ENCODE measurements at regions not wholly inside any gene's neighbourhood (a gene's known extent, or its start where the extent isn't known, plus 50 kb on each side); places are given as distances from the start of the nearest gene placed in this dataset.
"Not testable (repeated sequence)": the region's sequence is repeated elsewhere in the genome, so short reads cannot be mapped to it uniquely, and the experiment has no call there.

DNA sequence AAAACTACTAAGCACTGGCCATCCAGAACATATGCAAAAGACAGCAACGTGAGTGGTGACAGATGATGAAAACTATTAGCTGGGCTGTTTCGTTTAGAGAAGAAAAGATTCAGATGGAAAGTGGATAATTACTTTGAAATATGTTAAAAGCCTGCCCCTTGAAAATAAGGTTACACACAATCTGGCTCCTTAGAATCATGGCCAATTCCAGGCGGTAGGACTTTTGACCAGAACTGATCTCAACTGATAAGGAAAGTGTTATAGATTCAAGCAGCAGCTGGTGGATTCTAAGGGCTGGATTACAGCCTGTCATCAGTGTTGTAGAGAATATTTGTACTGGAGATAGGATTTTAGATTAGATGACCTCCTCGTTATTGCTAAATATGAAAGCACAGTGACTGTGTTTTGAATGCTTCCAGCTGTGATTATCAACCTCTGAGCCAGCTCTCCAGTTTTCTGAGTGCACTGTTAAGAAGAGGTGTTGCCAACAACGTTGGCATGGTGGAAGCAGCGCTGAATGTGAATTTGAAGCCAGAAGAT, 75.1 kb downstream of the KBTBD2 start:
- DNase-seq (ENCODE audit: low read depth, low spot score); H3K4me3 Mint-ChIP-seq; H3K36me3 Mint-ChIP-seq (ENCODE audit: low read depth); H3K27ac Mint-ChIP-seq (ENCODE audit: unreplicated experiment); H3K4me1 Mint-ChIP-seq; H3K27me3 Mint-ChIP-seq (ENCODE audit: low read depth); H3K9me3 Mint-ChIP-seq: not testable (repeated sequence)

DNA sequence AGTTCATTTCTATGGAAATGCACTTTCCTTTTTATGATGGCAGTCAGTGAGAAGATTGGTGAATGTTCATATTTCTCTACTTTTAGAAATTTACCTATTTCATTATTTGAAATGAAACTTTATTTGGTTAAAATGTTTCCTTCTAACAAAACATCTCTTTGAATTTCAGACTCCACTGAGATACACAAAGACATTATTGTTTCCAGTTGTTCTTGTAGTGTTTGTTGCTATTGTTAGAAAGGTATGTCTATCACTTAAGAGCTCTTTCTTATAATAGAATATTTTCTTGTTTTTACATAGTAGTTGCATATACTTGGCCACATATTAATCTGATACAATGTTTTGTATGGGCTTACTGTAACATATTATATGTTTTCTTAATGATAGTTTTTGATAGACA, 76.8 kb downstream of the KBTBD2 start:
- H3K36me3 Mint-ChIP-seq (ENCODE audit: low read depth); H3K27me3 Mint-ChIP-seq (ENCODE audit: low read depth); H3K9me3 Mint-ChIP-seq; H3K4me3 Mint-ChIP-seq; H3K27ac Mint-ChIP-seq (ENCODE audit: unreplicated experiment); H3K4me1 Mint-ChIP-seq; DNase-seq (ENCODE audit: low read depth, low spot score): not testable (repeated sequence)

DNA sequence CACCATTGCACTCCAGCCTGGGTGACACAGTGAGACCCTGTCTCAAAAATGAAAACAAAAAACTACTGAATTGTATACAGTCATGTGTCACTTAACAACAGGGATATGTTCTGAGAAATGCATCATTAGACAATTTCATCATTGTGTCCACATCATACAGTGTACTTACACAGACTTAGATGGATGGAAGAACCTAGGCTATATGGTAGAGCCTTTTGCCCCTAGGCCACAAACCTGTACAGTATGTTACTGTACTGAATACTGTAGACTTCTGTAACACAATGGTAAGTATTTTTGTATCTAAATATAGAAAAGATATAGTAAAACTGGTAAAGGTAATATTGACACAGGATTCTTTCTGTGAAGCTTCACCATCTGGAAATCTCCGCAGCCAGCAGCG, 81.7 kb downstream of the KBTBD2 start:
- Mint-ChIP-seq H3K27ac (ENCODE audit: unreplicated experiment) (no peak overlapping the region), H3K27me3 (ENCODE audit: low read depth) (no peaks in the 10 kb centered on the region), H3K4me1 (peaks cover 4% of the 10 kb centered on the region), H3K9me3 (no peaks in the 10 kb centered on the region), H3K36me3 (ENCODE audit: low read depth) (peaks cover 2% of the 10 kb centered on the region), H3K4me3 (no peak overlapping the region)
- TF ChIP-seq, protein P1, sequence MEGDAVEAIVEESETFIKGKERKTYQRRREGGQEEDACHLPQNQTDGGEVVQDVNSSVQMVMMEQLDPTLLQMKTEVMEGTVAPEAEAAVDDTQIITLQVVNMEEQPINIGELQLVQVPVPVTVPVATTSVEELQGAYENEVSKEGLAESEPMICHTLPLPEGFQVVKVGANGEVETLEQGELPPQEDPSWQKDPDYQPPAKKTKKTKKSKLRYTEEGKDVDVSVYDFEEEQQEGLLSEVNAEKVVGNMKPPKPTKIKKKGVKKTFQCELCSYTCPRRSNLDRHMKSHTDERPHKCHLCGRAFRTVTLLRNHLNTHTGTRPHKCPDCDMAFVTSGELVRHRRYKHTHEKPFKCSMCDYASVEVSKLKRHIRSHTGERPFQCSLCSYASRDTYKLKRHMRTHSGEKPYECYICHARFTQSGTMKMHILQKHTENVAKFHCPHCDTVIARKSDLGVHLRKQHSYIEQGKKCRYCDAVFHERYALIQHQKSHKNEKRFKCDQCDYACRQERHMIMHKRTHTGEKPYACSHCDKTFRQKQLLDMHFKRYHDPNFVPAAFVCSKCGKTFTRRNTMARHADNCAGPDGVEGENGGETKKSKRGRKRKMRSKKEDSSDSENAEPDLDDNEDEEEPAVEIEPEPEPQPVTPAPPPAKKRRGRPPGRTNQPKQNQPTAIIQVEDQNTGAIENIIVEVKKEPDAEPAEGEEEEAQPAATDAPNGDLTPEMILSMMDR (conservative IDR thresholded peaks at IDR 0.05): no peak
- DNase-seq (ENCODE audit: low read depth, low spot score): no peak

DNA sequence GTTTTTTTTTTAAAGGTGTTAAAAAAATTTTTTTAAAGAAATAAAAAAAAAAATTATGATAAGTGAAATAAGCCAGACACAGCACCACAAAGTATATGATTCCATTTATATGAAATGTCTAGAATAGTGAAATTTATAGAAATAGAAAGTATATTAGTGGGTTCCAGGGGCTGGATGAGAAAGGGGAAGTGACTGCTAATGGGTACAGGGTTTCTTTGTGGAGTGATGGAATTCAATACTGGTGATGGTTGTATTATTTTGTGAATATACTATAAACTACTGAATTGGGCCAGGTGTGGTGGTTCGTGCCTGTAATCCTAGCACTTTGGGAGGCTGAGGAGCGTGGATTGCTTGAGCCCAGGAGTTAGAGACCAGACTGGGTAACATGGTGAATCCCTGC, 82.2 kb downstream of the KBTBD2 start:
- no peaks in the 10 kb centered on the region for H3K27me3 Mint-ChIP-seq (ENCODE audit: low read depth)
- H3K4me1 Mint-ChIP-seq: peaks cover 4% of the 10 kb centered on the region
- TF ChIP-seq, protein P1 (conservative IDR thresholded peaks at IDR 0.05): no peak
- no peaks in the 10 kb centered on the region for H3K9me3 Mint-ChIP-seq
- H3K36me3 Mint-ChIP-seq (ENCODE audit: low read depth): peaks cover 2% of the 10 kb centered on the region
- H3K4me3 Mint-ChIP-seq: no peak overlapping the region
- DNase-seq (ENCODE audit: low read depth, low spot score): no peak
- H3K27ac Mint-ChIP-seq (ENCODE audit: unreplicated experiment): no peak overlapping the region

DNA sequence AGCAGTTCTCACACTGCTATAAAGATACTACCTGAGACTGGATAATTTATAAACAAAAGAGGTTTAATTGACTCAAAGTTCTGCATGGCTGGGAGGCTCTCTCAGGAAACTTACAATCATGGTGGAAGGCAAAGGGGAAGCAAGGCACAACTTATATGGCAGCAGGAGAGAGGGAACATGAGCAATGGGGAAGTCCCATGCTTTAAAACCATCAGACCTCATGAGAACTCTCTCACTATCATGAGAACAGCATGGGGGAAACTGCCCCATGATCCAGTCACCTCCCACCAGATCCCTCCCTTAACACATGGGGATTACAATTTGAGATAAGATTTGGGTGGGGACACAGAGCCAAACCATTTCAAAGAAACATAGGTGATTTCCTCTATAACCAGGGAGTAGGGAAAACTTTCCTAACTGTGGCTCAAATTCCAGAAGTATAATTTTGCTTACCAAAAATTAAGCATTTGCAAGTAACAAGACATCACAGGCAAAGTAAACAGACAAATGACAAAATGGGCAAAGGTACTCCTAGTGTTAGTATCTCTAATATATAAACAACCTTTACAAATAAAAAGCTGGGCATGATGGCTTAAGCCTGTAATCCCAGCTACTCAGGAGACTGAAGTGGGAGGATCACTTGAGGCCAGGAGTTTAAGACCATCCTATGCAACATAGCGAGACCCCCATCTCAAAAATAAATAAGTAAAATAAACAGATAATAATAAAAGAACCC, 88.0 kb downstream of the KBTBD2 start:
- no peak for DNase-seq (ENCODE audit: low read depth, low spot score)
- Mint-ChIP-seq H3K36me3 (ENCODE audit: low read depth) (peaks cover 26% of the 10 kb centered on the region), H3K27ac (ENCODE audit: unreplicated experiment) (no peak overlapping the region), H3K27me3 (ENCODE audit: low read depth) (no peaks in the 10 kb centered on the region), H3K4me3 (no peak overlapping the region), H3K4me1 (no peaks in the 10 kb centered on the region), H3K9me3 (peaks cover 13% of the 10 kb centered on the region)
- TF ChIP-seq, protein P1 (conservative IDR thresholded peaks at IDR 0.05): no peak

DNA sequence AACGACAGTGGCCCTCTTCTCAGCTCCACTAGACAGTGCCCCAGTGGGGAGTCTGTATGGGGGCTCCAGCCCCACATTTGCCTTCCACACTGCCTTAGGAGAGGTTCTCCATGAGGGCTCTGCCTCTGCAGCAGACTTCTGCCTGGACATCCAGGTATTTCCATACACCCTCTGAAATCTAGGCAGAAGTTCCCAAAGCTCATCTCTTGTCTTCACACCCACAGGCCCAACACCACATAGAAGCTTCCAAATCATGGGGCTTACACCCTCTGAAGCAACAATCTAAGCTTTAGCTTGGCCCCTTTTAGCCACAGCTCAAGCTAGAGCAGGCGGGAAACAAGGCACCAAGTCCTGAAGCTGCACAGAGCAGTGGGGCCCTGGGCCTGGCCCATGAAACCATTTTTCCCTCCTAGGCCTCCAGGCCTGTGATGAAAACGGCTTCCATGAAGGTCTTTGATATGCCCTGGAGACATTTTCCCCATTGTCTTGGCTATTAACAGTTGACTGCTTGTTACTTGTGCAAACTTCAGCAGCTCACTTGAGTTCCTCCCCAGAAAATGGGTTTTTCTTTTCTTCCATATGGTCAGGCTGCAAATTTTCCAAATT, 89.2 kb downstream of the KBTBD2 start:
- DNase-seq (ENCODE audit: low read depth, low spot score): no peak
- H3K4me1 Mint-ChIP-seq: no peaks in the 10 kb centered on the region
- H3K27me3 Mint-ChIP-seq (ENCODE audit: low read depth): no peaks in the 10 kb centered on the region
- H3K27ac Mint-ChIP-seq (ENCODE audit: unreplicated experiment): no peak overlapping the region
- H3K36me3 Mint-ChIP-seq (ENCODE audit: low read depth): peaks cover 26% of the 10 kb centered on the region
- H3K4me3 Mint-ChIP-seq: no peak overlapping the region
- H3K9me3 Mint-ChIP-seq: peaks cover 13% of the 10 kb centered on the region
- TF ChIP-seq, protein P1 (conservative IDR thresholded peaks at IDR 0.05): no peak

DNA sequence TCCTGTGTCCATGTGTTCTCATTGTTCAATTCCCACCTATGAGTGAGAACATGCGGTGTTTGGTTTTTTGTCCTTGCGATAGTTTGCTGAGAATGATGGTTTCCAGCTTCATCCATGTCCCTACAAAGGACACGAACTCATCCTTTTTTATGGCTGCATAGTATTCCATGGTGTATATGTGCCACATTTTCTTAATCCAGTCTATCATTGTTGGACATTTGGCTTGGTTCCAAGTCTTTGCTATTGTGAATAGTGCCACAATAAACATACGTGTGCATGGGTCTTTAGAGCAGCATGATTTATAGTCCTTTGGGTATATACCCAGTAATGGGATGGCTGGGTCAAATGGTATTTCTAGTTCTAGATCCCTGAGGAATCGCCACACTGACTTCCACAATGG, 98.5 kb downstream of the KBTBD2 start:
- not testable (repeated sequence) for H3K36me3 Mint-ChIP-seq (ENCODE audit: low read depth); H3K4me3 Mint-ChIP-seq; H3K4me1 Mint-ChIP-seq; H3K27me3 Mint-ChIP-seq (ENCODE audit: low read depth); H3K9me3 Mint-ChIP-seq; H3K27ac Mint-ChIP-seq (ENCODE audit: unreplicated experiment); DNase-seq (ENCODE audit: low read depth, low spot score)

DNA sequence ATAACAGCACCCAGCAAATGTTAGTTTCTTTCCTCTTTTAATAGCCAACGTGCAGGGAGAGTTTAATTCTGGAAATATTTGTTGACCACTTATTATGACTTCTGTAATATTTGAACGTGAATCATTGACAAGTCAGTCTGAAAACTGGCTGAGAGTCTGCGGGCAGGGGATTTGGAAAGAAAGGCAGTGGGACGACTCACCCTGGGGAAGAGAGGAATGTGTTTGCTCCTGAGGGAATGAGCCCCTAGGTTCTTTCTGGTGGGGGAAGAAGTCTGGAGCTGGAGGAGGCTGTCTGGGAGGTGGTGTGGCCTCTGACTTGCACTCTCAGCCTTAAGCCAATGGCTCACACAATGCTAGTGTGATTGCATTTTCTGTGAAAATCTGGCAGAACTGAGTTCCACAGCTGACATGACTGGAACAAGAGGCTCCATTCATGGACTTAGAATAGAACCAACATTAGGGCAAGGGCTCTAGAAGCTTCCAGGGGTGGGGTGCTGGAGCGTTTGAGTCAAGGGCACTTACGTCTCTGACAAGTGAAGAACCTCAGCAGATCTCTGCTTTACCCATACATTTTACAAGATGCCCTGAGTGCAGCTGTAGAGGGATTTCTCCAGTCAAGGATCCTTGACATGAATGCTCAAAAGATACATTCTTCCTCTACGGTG, 100.7 kb downstream of the KBTBD2 start:
- not testable (repeated sequence) for H3K36me3 Mint-ChIP-seq (ENCODE audit: low read depth); DNase-seq (ENCODE audit: low read depth, low spot score); H3K27ac Mint-ChIP-seq (ENCODE audit: unreplicated experiment); H3K27me3 Mint-ChIP-seq (ENCODE audit: low read depth); H3K9me3 Mint-ChIP-seq; H3K4me1 Mint-ChIP-seq; H3K4me3 Mint-ChIP-seq

DNA sequence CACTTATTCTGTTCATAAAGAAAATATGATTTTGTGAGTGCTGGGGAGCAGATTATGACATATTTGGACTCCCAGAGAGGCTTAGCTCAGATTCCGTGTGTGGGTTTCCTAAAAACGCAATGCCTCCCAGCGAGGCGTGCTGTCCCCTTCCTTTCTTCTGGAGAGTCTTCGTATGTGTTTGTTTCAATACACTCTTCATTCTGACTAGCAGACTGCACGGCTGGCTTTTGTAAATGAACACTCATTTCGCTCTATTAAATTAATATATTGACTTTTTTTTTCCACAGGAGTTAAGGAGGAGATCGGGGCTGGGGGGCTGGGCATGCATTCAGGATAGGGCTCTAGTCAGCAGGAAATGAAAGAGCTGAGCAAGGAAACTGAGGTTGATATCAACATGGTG, 102.3 kb downstream of the KBTBD2 start:
- not testable (repeated sequence) for H3K27ac Mint-ChIP-seq (ENCODE audit: unreplicated experiment); H3K36me3 Mint-ChIP-seq (ENCODE audit: low read depth); H3K4me3 Mint-ChIP-seq; DNase-seq (ENCODE audit: low read depth, low spot score); H3K27me3 Mint-ChIP-seq (ENCODE audit: low read depth); H3K9me3 Mint-ChIP-seq
- peaks cover 23% of the 10 kb centered on the region for H3K4me1 Mint-ChIP-seq
